PFSK-1 (cell line): ENCODE measurements at regions not wholly inside any gene's neighbourhood (a gene's known extent, or its start where the extent isn't known, plus 50 kb on each side); places are given as distances from the start of the nearest gene placed in this dataset.

Experiments
- POLR2AphosphoS5 ChIP-seq: IDR thresholded peaks from 2 replicates; pipeline ENCODE4 v1.6.1; 2012; ENCODE audit warnings: low read depth, mild to moderate bottlenecking, control low read depth, low read length, moderate library complexity
- SIN3A ChIP-seq: IDR thresholded peaks from 2 replicates; pipeline ENCODE4 v1.6.1; 2012; ENCODE audit warnings: mild to moderate bottlenecking, low read length, moderate library complexity, borderline replicate concordance; ENCODE audit not compliant: insufficient read depth
- TAF1 ChIP-seq: IDR thresholded peaks from 2 replicates; pipeline ENCODE4 v1.6.1; 2012; ENCODE audit warnings: low read length, control low read depth, borderline replicate concordance; ENCODE audit not compliant: insufficient read depth

- TF ChIP-seq SIN3A: no peak
- TF ChIP-seq POLR2AphosphoS5: no peak
- no peak for TF ChIP-seq TAF1
Measured at GRCh38 chr1:67887146-67887545, 53.9 kb upstream of the GNG12 start.
